ENCODE measurements at regions not wholly inside any gene's neighbourhood (a gene's known extent, or its start where the extent isn't known, plus 50 kb on each side); places are given as distances from the start of the nearest gene placed in this dataset.

GRCh38 chr10:22783807-22784206 is 69.4 kb upstream of the PIP4K2A start:
- H3K4me3 ChIP-seq (ENCODE audit: control extremely low read depth in 1 of 5, extremely low read depth in 1 of 5, insufficient read depth in 1 of 5, low read depth in 2 of 5, low read length in 4 of 5): no peak overlapping the region
- no peak overlapping the region for H2AFZ ChIP-seq (ENCODE audit: insufficient read depth, low read depth, low read length, poor library complexity, severe bottlenecking)
- ATAC-seq (ENCODE audit: low read depth) (no peak), DNase-seq (no peak)
- H3K27ac ChIP-seq (ENCODE audit: low read length in 2 of 2): no peak overlapping the region
- no peaks in the 10 kb centered on the region for H3K36me3 ChIP-seq (replicated peaks in 1 of 2; ENCODE audit: control extremely low read depth in 1 of 2, control insufficient read depth in 1 of 2, extremely low read depth in 1 of 2, insufficient read depth in 2 of 2, low read length in 1 of 2)
- Mint-ChIP-seq H3K27me3 (no peaks in the 10 kb centered on the region), H3K4me3 (no peak overlapping the region), H3K9me3 (ENCODE audit: insufficient read depth) (no peaks in the 10 kb centered on the region), H3K27ac (no peak overlapping the region), H3K4me1 (no peaks in the 10 kb centered on the region)
- no peak overlapping the region for H3K9ac ChIP-seq (ENCODE audit: low read length)
- no peaks in the 10 kb centered on the region for H3K9me3 ChIP-seq (ENCODE audit: control extremely low read depth in 1 of 3, control insufficient read depth in 2 of 3, insufficient read depth in 1 of 3, low read length in 2 of 3)
- no peaks in the 10 kb centered on the region for H3K27me3 ChIP-seq (replicated peaks in 1 of 4; ENCODE audit: control extremely low read depth in 1 of 4, control insufficient read depth in 3 of 4, insufficient read depth in 4 of 4, low read length in 3 of 4)
- TF ChIP-seq EZH2 (IDR thresholded peaks at IDR 0.05; ENCODE audit: borderline replicate concordance, insufficient read depth, low read depth, low read length, poor library complexity, severe bottlenecking): no peak
- TF ChIP-seq, protein P1, sequence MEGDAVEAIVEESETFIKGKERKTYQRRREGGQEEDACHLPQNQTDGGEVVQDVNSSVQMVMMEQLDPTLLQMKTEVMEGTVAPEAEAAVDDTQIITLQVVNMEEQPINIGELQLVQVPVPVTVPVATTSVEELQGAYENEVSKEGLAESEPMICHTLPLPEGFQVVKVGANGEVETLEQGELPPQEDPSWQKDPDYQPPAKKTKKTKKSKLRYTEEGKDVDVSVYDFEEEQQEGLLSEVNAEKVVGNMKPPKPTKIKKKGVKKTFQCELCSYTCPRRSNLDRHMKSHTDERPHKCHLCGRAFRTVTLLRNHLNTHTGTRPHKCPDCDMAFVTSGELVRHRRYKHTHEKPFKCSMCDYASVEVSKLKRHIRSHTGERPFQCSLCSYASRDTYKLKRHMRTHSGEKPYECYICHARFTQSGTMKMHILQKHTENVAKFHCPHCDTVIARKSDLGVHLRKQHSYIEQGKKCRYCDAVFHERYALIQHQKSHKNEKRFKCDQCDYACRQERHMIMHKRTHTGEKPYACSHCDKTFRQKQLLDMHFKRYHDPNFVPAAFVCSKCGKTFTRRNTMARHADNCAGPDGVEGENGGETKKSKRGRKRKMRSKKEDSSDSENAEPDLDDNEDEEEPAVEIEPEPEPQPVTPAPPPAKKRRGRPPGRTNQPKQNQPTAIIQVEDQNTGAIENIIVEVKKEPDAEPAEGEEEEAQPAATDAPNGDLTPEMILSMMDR (IDR thresholded peaks at IDR 0.05): no peak
- no peaks in the 10 kb centered on the region for H3K4me1 ChIP-seq (ENCODE audit: control insufficient read depth in 2 of 2, insufficient read depth in 2 of 2, low read length in 2 of 2)
- ChIA-PET CTCF (no interaction called here), POLR2A (no interaction called here)
- H3K79me2 ChIP-seq (ENCODE audit: control insufficient read depth, insufficient read depth, low read length): no peaks in the 10 kb centered on the region
- no CpG with 5 or more reads among the region's 3 CpGs for WGBS (ENCODE audit: insufficient coverage)
- H3K4me2 ChIP-seq (replicated peaks; ENCODE audit: low read depth, low read length, poor library complexity, severe bottlenecking): no peak overlapping the region
- intact Hi-C loops (cut with micrococcal nuclease): no loop called here
- H4K20me1 ChIP-seq (ENCODE audit: control insufficient read depth, insufficient read depth, low read length, poor library complexity, severe bottlenecking): no peaks in the 10 kb centered on the region

GRCh38 chr10:22780474-22780885 is 66.1 kb upstream of the PIP4K2A start:
- H3K27ac ChIP-seq (ENCODE audit: low read length in 2 of 2): no peak overlapping the region
- H2AFZ ChIP-seq (ENCODE audit: insufficient read depth, low read depth, low read length, poor library complexity, severe bottlenecking): no peak overlapping the region
- H3K9ac ChIP-seq (ENCODE audit: low read length): no peak overlapping the region
- no peak for DNase-seq
- peaks cover 5% of the 10 kb centered on the region for H3K9me3 Mint-ChIP-seq (ENCODE audit: insufficient read depth)
- H3K9me3 ChIP-seq (ENCODE audit: control extremely low read depth in 1 of 3, control insufficient read depth in 2 of 3, insufficient read depth in 1 of 3, low read length in 2 of 3): peaks cover 0 to 15% (median 7%) of the 10 kb centered on the region in 3 donors
- no peak for ATAC-seq (ENCODE audit: low read depth)
- CTCF ChIA-PET: interaction anchor here (0.8 kb wide), 1 partner anchor 8 kb away, joined by 4 read pairs; no protein-coding TSS in a partner anchor
- intact Hi-C loops (cut with micrococcal nuclease): no loop called here
- no peaks in the 10 kb centered on the region for H3K36me3 ChIP-seq (replicated peaks in 1 of 2; ENCODE audit: control extremely low read depth in 1 of 2, control insufficient read depth in 1 of 2, extremely low read depth in 1 of 2, insufficient read depth in 2 of 2, low read length in 1 of 2)
- H3K79me2 ChIP-seq (ENCODE audit: control insufficient read depth, insufficient read depth, low read length): no peaks in the 10 kb centered on the region
- WGBS (ENCODE audit: insufficient coverage): 88% methylated on average over 4 of the region's 5 CpGs
- no peaks in the 10 kb centered on the region for H4K20me1 ChIP-seq (ENCODE audit: control insufficient read depth, insufficient read depth, low read length, poor library complexity, severe bottlenecking)
- H3K4me1 ChIP-seq (ENCODE audit: control insufficient read depth in 2 of 2, insufficient read depth in 2 of 2, low read length in 2 of 2): no peaks in the 10 kb centered on the region
- H3K4me3 ChIP-seq (ENCODE audit: control extremely low read depth in 1 of 5, extremely low read depth in 1 of 5, insufficient read depth in 1 of 5, low read depth in 2 of 5, low read length in 4 of 5): no peak overlapping the region
- no peaks in the 10 kb centered on the region for H3K4me1 Mint-ChIP-seq
- H3K27ac Mint-ChIP-seq: no peak overlapping the region
- no peaks in the 10 kb centered on the region for H3K27me3 ChIP-seq (replicated peaks in 1 of 4; ENCODE audit: control extremely low read depth in 1 of 4, control insufficient read depth in 3 of 4, insufficient read depth in 4 of 4, low read length in 3 of 4)
- no peak overlapping the region for H3K4me2 ChIP-seq (replicated peaks; ENCODE audit: low read depth, low read length, poor library complexity, severe bottlenecking)
- TF ChIP-seq EZH2 (IDR thresholded peaks at IDR 0.05; ENCODE audit: borderline replicate concordance, insufficient read depth, low read depth, low read length, poor library complexity, severe bottlenecking): no peak
- TF ChIP-seq, protein P1 (IDR thresholded peaks at IDR 0.05): no peak
- H3K27me3 Mint-ChIP-seq: no peaks in the 10 kb centered on the region
- POLR2A ChIA-PET: no interaction called here
- H3K4me3 Mint-ChIP-seq: no peak overlapping the region
